ENCODE measurements at regions not wholly inside any gene's neighbourhood (a gene's known extent, or its start where the extent isn't known, plus 50 kb on each side); places are given as distances from the start of the nearest gene placed in this dataset.

GRCh38 chr3:80994767-80995166 lies 766.7 kb downstream of the GBE1 start:
- 84 to 94% methylated on average over 2 of the region's 2 CpGs for WGBS, 2 donors
- TF ChIP-seq POLR2A (IDR thresholded peaks at IDR 0.05) (no peak), CTCF (IDR thresholded peaks at IDR 0.05) (no peak)
- no peak for DNase-seq (ENCODE audit: low spot score in 2 of 2)
- H3K4me3 ChIP-seq (ENCODE audit: low read depth, poor library complexity, severe bottlenecking), result no peak overlapping the region
- intact Hi-C loops (cut with DNase I; ENCODE audit: low total_unique reads), result no loop called here

GRCh38 chr3:80994085-80994665 lies 767.3 kb downstream of the GBE1 start:
- intact Hi-C loops (cut with DNase I; ENCODE audit: low total_unique reads), result no loop called here
- no peak overlapping the region for H3K4me3 ChIP-seq (ENCODE audit: low read depth, poor library complexity, severe bottlenecking)
- no peak for DNase-seq (ENCODE audit: low spot score in 2 of 2)
- 89 to 94% methylated on average over 3 of the region's 3 CpGs for WGBS, 2 donors
- TF ChIP-seq POLR2A (IDR thresholded peaks at IDR 0.05) (no peak), CTCF (IDR thresholded peaks at IDR 0.05) (no peak)

GRCh38 chr3:80993241-80993945 lies 768.1 kb downstream of the GBE1 start:
- DNase-seq (ENCODE audit: low spot score in 2 of 2), result no peak
- WGBS, 2 donors, result 69 to 81% methylated on average over 2 of the region's 2 CpGs
- no peak overlapping the region for H3K4me3 ChIP-seq (ENCODE audit: low read depth, poor library complexity, severe bottlenecking)
- intact Hi-C loops (cut with DNase I; ENCODE audit: low total_unique reads), result no loop called here
- TF ChIP-seq CTCF (IDR thresholded peaks at IDR 0.05) (no peak), POLR2A (IDR thresholded peaks at IDR 0.05) (no peak)

- TF ChIP-seq CTCF (IDR thresholded peaks at IDR 0.05), result no peak
- TF ChIP-seq POLR2A (IDR thresholded peaks at IDR 0.05), result no peak
These were observed 777.7 kb downstream of the GBE1 start for GRCh38 chr3:80983753-80984152.

GRCh38 chr3:80978216-80978969 lies 783.1 kb downstream of the GBE1 start:
- no peak for DNase-seq (ENCODE audit: low spot score in 2 of 2)
- intact Hi-C loops (cut with DNase I; ENCODE audit: low total_unique reads), result no loop called here
- 54% methylated on average over 4 of the region's 4 CpGs for WGBS, 2 donors
- TF ChIP-seq POLR2A (IDR thresholded peaks at IDR 0.05), result no peak
- no peak for TF ChIP-seq CTCF (IDR thresholded peaks at IDR 0.05)
- H3K4me3 ChIP-seq (ENCODE audit: low read depth, poor library complexity, severe bottlenecking), result no peak overlapping the region

More at GRCh38 chr3:80983753-80984152, 777.7 kb downstream of the GBE1 start:
- 40 to 62% methylated on average over 3 of the region's 3 CpGs for WGBS, 2 donors
- intact Hi-C loops (cut with DNase I; ENCODE audit: low total_unique reads), result no loop called here
- H3K4me3 ChIP-seq (ENCODE audit: low read depth, poor library complexity, severe bottlenecking), result no peak overlapping the region
- DNase-seq (ENCODE audit: low spot score in 2 of 2), result no peak
